Fibroblast of pulmonary artery (primary cell): ENCODE measurements at regions not wholly inside any gene's neighbourhood (a gene's known extent, or its start where the extent isn't known, plus 50 kb on each side); places are given as distances from the start of the nearest gene placed in this dataset.

Experiments used
- DNase-seq: peaks from one replicate; pipeline ENCODE4 v3.0.0-alpha.2; 2010; ENCODE audit warnings: low read depth
- H3K4me3 ChIP-seq: replicated peaks from 2 replicates; pipeline ENCODE4 v1.5.1; 2011; ENCODE audit warnings: low read depth, mild to moderate bottlenecking, control low read depth, low read length, moderate library complexity
- CTCF ChIP-seq: IDR thresholded peaks from 2 replicates; pipeline ENCODE4 v1.5.1; 2011; ENCODE audit warnings: mild to moderate bottlenecking, control low read depth, low read length, inconsistent platforms; ENCODE audit errors: missing control alignments

GRCh38 chr1:198084241-198084908, 72.4 kb upstream of the NEK7 start:
- TF ChIP-seq CTCF = no peak
- DNase-seq = no peak
- no peak overlapping the region for H3K4me3 ChIP-seq

GRCh38 chr1:198086051-198086745, 70.6 kb upstream of the NEK7 start:
- DNase-seq = no peak
- no peak for TF ChIP-seq CTCF
- no peak overlapping the region for H3K4me3 ChIP-seq

GRCh38 chr1:198087831-198088230, 69.0 kb upstream of the NEK7 start:
- H3K4me3 ChIP-seq = no peak overlapping the region
- TF ChIP-seq CTCF = no peak
- DNase-seq = no peak

- peak overlapping the region; percentile 23 for H3K4me3 ChIP-seq
- DNase-seq = peak; percentile 80
- peak; percentile 66 for TF ChIP-seq CTCF
Observed at GRCh38 chr1:198088360-198089071, 68.3 kb upstream of the NEK7 start.

GRCh38 chr1:198096390-198096789, 60.4 kb upstream of the NEK7 start:
- H3K4me3 ChIP-seq = no peak overlapping the region
- DNase-seq = no peak
- TF ChIP-seq CTCF = no peak

GRCh38 chr1:198099755-198100154, 57.0 kb upstream of the NEK7 start:
- no peak for DNase-seq
- no peak overlapping the region for H3K4me3 ChIP-seq
- no peak for TF ChIP-seq CTCF
